ENCODE measurements at regions not wholly inside any gene's neighbourhood (a gene's known extent, or its start where the extent isn't known, plus 50 kb on each side); places are given as distances from the start of the nearest gene placed in this dataset.

GRCh38 chr9:129406278-129407225 lies 214.3 kb downstream of the C9orf50 start:
- no peak for FAIRE-seq

GRCh38 chr9:129405827-129406213 lies 215.1 kb downstream of the C9orf50 start:
- no peak for DNase-seq (ENCODE audit: extremely low spot score, insufficient read length, low read depth)
- no peak for FAIRE-seq

More at GRCh38 chr9:129406278-129407225, 214.3 kb downstream of the C9orf50 start:
- no peak for DNase-seq (ENCODE audit: extremely low spot score, insufficient read length, low read depth)

DNA sequence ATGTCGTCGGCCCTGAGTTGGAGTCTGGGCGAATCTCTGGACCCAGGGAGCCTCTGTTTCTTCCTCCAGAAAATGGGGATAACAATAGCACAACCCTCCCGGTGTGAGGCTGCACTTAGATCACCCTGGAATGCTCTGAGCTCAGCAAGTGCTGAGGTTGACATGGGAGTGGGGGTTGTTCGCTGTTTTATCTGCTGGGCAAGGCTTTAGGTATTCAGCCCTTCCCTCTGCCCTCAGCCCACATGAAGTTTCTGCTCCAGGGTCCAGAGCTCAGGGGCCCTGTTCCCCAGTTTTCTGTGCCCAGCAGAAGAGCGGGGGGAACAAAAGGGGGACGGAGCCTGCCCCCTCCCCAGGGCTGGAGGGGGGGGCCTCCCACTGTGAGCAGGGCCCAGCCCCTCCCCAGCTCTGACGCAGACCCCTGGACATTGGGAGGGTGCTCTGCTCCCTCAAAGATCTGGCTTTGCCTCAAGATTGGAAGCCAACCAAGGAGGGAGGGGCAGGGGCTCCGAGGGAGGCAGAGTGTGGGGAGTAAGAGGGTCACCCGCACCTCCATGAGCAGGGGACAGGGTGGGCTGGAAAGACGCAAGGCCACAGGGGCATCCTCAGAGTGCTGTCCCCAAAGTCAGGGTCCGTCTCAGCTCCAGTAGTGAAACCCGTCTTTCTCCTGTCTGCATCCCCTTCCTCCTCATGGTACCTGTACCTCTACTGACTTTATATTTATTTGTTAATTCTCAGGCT lies 215.6 kb downstream of the C9orf50 start:
- no peak for DNase-seq (ENCODE audit: extremely low spot score, insufficient read length, low read depth)

GRCh38 chr9:129404621-129405020 lies 216.3 kb downstream of the C9orf50 start:
- no peak for FAIRE-seq
- DNase-seq (ENCODE audit: extremely low spot score, insufficient read length, low read depth): no peak

More for the DNA sequence above, 215.6 kb downstream of the C9orf50 start:
- FAIRE-seq: no peak

- no peak for FAIRE-seq
- no peak for DNase-seq (ENCODE audit: extremely low spot score, insufficient read length, low read depth)
These were observed 216.9 kb downstream of the C9orf50 start for GRCh38 chr9:129403779-129404620.

DNA sequence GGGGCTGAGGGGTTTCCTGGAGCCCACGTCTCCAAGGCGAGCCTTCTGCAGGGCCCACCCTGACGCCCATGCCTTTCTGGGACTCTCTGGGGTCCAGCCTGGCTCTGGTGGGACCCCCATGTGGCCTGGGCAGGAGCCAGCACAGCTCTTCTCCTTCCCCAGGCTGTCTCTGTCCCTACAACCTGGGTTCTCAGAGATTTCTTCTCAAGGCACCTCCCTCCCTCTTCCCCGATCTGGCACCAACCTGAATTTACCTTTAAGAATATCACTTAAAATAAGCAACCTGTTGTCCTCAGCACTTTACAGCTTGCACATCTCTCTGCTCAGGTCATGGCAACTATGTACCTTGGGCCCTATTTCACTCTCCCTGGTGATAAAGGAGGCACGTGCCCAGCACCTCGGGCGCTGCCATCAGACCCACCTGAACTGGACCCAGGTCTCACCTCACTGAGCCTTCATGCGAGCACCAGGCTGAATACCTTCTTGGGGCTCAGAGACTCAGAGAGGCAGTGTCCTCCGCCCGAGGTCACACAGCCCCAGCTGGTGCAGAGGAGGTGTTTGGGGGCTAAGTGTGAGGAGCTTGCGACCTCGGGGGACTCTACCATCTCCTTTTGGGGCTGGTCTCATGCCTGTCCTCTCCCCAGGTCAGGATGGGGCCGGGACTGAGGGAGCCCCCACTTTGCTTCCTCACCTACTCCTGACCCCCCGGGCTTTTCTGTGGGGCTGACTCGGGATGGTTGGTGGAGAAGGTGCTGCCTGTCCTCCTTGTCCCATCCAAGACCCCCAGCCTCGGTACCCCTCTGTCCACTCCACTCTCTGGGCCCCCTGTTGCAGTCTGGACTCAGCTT lies 217.7 kb downstream of the C9orf50 start:
- FAIRE-seq: no peak
- DNase-seq (ENCODE audit: extremely low spot score, insufficient read length, low read depth): no peak

GRCh38 chr9:129402371-129402739 lies 218.5 kb downstream of the C9orf50 start:
- FAIRE-seq (no peak), DNase-seq (ENCODE audit: extremely low spot score, insufficient read length, low read depth) (no peak)

DNA sequence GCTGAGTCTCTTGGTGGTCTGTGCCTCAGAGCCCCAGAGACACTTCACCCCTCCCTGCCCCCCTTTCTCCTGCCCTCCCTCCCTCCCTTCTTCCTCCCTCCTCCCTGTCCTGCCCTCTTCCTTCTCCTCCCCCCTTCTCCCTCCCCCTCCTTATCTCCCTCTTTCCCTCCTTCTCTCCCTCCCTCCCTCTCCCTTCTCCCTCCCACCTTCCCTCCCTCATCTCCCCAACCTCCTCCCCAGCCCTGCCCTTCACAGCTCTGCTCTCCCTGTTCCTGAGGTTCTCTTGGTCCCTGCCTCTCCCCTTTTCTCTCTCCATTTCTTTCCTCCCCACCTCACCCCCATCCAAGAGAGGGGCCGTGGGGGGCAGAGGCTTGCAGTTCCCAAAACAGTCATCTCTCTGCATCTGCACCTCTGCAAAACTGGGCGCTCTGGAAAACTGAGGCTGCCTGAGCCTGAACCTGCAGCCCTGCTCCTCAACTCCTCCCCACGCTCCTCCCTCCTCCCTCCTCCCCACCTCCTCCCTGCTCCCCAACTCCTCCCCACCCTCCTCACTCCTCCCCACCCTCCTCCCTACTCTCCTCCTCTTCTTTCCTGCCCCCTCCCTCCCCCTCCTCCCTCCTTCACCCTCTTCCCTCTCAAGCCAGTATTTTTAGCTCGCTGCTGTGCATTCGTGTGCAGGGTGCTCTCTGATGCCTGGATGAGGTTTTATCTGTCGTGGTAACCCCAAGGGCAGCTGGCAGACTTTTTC lies 219.1 kb downstream of the C9orf50 start:
- FAIRE-seq (no peak), DNase-seq (ENCODE audit: extremely low spot score, insufficient read length, low read depth) (no peak)

- FAIRE-seq: no peak
- no peak for DNase-seq (ENCODE audit: extremely low spot score, insufficient read length, low read depth)
These were observed 219.8 kb downstream of the C9orf50 start for GRCh38 chr9:129400971-129401622.

DNA sequence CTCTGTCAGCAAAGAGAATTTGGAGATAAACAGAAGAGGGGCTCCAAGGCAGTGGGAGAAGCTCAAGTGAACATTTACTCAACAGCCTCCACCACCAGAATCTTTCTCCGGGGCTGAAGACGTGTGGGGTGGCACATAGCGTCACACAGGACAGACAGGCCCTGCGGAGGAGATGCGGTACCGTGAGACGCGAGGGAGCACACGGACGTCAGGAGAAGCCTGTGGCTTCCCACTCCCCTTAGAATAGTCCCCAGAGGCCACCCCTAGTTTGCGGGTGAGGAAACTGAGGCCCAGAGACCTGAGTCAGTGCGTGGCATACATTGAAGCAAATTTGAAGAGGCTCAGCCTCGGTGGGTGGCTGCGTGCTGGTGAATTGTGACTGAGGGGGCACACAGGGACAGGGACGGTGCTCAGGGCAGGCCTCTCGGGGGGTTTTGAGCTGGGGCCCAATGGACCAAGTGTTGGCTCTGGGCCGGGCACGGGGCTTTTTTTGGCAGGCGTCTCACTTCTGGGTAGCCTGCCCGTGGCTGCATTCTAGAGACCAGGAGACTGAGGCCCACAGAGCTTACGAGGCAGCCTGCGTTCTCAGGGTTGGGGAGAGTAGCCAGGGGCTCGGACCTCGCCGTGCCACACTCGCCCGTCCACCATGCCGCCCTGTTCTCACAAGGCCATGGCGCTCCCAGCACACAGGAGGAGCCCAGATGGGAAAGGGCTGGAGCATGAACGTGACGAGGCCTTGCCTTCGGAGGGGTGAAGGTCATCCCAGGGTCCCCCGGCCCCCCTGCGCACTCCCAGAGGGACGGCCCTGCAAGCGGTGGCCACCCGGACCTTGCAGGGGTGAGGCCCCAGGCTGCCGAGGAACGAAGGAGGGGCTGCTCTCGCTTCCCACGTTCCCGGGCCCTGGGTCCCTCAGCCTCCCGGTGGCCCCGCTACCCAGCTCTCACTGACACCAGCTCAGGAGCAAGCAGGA lies 220.6 kb downstream of the C9orf50 start:
- no peak for FAIRE-seq
- DNase-seq (ENCODE audit: extremely low spot score, insufficient read length, low read depth): no peak

DNA sequence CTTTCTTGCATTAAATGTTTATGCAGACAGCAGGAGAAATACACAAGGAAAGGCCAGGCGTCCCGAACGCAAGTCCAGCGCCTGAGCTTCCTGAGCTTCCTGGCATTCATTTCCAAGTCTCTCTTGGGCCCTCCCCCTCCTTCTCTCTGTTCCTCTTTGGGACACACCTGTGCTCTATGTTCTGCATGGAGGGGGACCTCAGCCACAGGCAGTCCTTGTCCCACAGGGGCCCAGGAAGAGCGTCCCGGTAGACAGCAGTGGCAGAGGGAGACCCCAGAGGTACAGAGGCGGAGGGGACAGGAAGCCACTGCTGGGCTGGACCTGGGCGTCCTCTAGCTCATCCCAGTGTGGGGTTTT lies 221.3 kb downstream of the C9orf50 start:
- FAIRE-seq: no peak
- DNase-seq (ENCODE audit: extremely low spot score, insufficient read length, low read depth): no peak

DNA sequence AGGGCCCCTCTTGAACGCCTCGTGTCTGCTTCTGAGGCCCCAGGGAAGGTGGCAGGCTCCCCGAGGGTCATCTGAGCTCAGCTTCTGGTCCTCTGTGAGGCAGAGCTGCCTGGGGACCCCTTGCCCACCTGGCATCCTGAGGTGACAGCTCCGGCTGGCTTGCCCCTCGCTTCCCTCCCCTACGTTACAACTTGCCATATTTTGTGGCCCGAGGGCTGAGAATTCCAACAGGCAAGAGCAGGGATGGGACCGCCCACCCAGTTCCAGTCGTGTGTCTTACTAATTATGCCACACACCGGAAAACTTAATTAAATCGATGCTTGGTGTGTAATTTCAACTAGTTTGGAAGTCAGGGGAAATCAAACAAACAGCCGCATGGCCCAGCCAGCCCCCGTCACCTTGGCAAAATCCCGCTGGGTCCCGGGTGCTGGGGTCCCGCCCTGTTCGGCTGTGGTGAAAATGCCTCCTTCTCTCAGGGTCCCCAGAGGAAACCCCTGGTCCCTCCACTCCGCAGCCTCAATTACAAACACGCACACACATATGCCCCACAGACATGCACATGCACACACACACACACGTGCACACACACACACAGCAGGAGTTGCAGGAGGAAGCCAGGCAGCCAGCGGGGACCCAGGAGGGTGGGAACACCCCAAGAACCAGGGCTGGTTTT lies 221.0 kb upstream of the IER5L start:
- no peak for FAIRE-seq
- no peak for DNase-seq (ENCODE audit: extremely low spot score, insufficient read length, low read depth)

- FAIRE-seq (no peak), DNase-seq (ENCODE audit: extremely low spot score, insufficient read length, low read depth) (no peak)
These were observed 220.3 kb upstream of the IER5L start for GRCh38 chr9:129398101-129398960.

DNA sequence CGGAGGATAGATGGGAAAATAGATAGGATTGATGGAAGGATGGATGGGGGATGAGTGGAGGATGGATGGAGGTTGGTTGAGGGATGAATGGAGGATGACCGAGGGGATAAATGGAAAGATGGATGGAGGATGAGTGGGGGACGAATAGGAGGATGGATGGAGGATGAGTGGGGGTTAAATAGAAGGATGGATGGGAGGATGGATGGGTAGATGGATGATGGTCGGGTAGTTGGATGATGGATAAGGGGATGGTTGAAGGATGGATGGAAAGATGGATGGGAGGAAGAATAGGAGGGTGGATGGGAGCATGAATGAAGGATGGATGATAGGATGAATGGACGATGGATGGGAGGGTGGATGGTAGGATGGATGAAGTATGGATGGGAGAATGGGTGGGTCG lies 219.3 kb upstream of the IER5L start:
- no peak for DNase-seq (ENCODE audit: extremely low spot score, insufficient read length, low read depth)
- no peak for FAIRE-seq

- no peak for DNase-seq (ENCODE audit: extremely low spot score, insufficient read length, low read depth)
- no peak for FAIRE-seq
These were observed 218.3 kb upstream of the IER5L start for GRCh38 chr9:129396365-129396708.
